GM10248 (cell line): ENCODE measurements at regions not wholly inside any gene's neighbourhood (a gene's known extent, or its start where the extent isn't known, plus 50 kb on each side); places are given as distances from the start of the nearest gene placed in this dataset.

Experiments used
- CTCF ChIA-PET: fragments of 300-600 bp; sonication (Branson Sonifier 250); formaldehyde crosslinking; extraction: SDS; loops from one replicate; lab custom pipeline; 2021; ENCODE audit warnings: antibody characterized with exemption; lab: Yijun Ruan, JAX
- POLR2A ChIA-PET: fragments of 350-650 bp; sonication (Branson Sonifier 250); formaldehyde crosslinking; extraction: SDS; loops from one replicate; lab custom pipeline; 2020; ENCODE audit warnings: antibody characterized with exemption; lab: Yijun Ruan, JAX
- DNase-seq: peaks from one replicate; pipeline ENCODE4 v3.0.0; 2012; ENCODE audit errors: extremely low spot score
- TF ChIP-seq, protein P1 (sequence below): IDR thresholded peaks from 2 replicates; pipeline ENCODE4 v1.5.1; 2012; ENCODE audit warnings: mild to moderate bottlenecking, low read depth; ENCODE audit errors: extremely low read depth, missing control alignments, control extremely low read depth

DNA sequence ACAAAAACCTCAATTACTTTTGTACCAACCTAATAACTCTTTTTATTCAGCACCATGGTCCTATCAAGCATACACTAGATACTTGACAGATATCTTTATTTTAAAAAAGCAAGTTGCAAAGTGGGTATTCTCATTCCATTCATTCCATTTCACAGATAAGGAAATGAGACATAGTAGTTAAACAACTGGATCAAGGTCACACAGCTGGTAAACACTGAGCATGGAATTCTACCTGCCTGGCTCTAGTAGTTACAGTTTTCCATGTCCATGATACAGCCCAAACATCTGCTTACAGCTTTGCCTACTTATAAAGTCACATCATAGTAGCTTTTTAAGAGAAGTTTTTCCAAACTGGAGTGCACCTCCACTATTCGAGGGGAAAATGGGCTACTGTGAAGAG, 57.1 kb upstream of the SERTM1 start:
- no peak for DNase-seq
- ChIA-PET CTCF (no interaction called here), POLR2A (no interaction called here)
- TF ChIP-seq, protein P1, sequence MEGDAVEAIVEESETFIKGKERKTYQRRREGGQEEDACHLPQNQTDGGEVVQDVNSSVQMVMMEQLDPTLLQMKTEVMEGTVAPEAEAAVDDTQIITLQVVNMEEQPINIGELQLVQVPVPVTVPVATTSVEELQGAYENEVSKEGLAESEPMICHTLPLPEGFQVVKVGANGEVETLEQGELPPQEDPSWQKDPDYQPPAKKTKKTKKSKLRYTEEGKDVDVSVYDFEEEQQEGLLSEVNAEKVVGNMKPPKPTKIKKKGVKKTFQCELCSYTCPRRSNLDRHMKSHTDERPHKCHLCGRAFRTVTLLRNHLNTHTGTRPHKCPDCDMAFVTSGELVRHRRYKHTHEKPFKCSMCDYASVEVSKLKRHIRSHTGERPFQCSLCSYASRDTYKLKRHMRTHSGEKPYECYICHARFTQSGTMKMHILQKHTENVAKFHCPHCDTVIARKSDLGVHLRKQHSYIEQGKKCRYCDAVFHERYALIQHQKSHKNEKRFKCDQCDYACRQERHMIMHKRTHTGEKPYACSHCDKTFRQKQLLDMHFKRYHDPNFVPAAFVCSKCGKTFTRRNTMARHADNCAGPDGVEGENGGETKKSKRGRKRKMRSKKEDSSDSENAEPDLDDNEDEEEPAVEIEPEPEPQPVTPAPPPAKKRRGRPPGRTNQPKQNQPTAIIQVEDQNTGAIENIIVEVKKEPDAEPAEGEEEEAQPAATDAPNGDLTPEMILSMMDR, result no peak

DNA sequence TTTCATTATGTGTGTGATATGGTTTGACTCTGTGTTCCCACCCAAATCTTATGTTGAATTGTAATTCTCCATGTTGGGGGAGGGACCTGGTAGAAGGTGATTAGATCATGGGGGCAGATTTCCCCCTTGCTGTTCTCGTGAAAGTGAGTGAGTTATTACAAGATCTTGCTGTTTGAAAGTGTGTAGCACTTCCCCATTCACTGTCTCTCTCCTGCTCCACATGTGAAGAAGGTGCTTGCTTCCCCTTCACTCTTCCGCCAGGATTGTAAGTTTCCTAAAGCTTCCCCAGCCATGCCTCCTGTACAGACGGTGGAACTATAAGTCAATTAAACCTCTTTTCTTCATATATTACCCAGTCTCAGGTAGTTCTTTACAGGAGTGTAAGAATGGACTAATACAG, 54.3 kb upstream of the SERTM1 start:
- TF ChIP-seq, protein P1, result no peak
- ChIA-PET CTCF (interaction anchor here (1.2 kb wide), 1 partner anchor 26 kb away, joined by 3 read pairs; no protein-coding TSS in a partner anchor), POLR2A (no interaction called here)
- DNase-seq, result no peak
